ENCODE measurements at regions not wholly inside any gene's neighbourhood (a gene's known extent, or its start where the extent isn't known, plus 50 kb on each side); places are given as distances from the start of the nearest gene placed in this dataset.

DNA sequence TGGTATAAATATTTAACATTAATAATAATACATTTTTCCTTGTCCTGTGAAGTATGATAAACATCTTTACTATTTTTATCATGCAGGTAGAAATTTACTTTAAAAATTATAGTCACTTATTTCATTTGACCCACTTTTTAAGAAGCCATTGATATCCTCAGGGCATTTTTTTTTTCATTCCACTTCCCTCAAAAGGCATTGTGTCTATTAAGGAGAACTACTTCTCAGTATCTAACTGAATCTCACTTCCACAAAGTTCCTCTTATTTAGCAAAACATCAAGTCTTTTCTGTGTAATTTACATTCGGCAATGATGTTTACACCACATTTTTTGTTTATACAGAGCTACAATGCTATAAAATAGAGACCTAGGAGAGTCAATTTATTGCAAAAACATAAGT, 388.2 kb upstream of the AKR1E2 start:
- no peak overlapping the region for H3K4me3 Mint-ChIP-seq
- H3K27me3 Mint-ChIP-seq (ENCODE audit: low read depth), result no peaks in the 10 kb centered on the region
- H3K23me2 ChIP-seq (ENCODE audit: insufficient read length, low read depth, low read length, poor library complexity, severe bottlenecking), result no peaks in the 10 kb centered on the region
- no peak overlapping the region for H3K14ac ChIP-seq (ENCODE audit: insufficient read depth, low read length)
- no peak overlapping the region for H4K91ac ChIP-seq (ENCODE audit: insufficient read length, low read depth, low read length)
- no peak overlapping the region for H3K56ac ChIP-seq (ENCODE audit: insufficient read length, low read depth, low read length)
- no peak overlapping the region for H3K4me2 ChIP-seq (ENCODE audit: insufficient read depth, insufficient read length, low read length)
- no peaks in the 10 kb centered on the region for H3K4me1 ChIP-seq (ENCODE audit: insufficient read depth, low read length)
- no peaks in the 10 kb centered on the region for H3K79me1 ChIP-seq (ENCODE audit: insufficient read depth, low read depth, low read length, poor library complexity, severe bottlenecking)
- no peak overlapping the region for H3K27ac ChIP-seq (ENCODE audit: insufficient read length, low read depth, low read length)
- no peak overlapping the region for H2BK120ac ChIP-seq (ENCODE audit: low read depth, low read length, poor library complexity, severe bottlenecking)
- H3K18ac ChIP-seq (ENCODE audit: insufficient read length, low read depth, low read length), result no peak overlapping the region
- H2BK20ac ChIP-seq (ENCODE audit: low read depth, low read length, poor library complexity, severe bottlenecking), result no peak overlapping the region
- no peaks in the 10 kb centered on the region for H3K9me3 ChIP-seq (ENCODE audit: control insufficient read depth, low read depth, low read length)
- no peak overlapping the region for H4K5ac ChIP-seq (ENCODE audit: insufficient read length, low read depth, low read length)
- no peak overlapping the region for H2AK5ac ChIP-seq (ENCODE audit: insufficient read length, low read length)
- H3K4me1 Mint-ChIP-seq, result no peaks in the 10 kb centered on the region
- no peak overlapping the region for H3K27ac Mint-ChIP-seq
- no peak overlapping the region for H2BK5ac ChIP-seq (ENCODE audit: insufficient read length, low read length)
- DNase-seq, result no peak
- no peak overlapping the region for H2AFZ ChIP-seq (ENCODE audit: low read length)
- no peak overlapping the region for H3K23ac ChIP-seq (ENCODE audit: insufficient read length, low read depth, low read length)
- H3K4ac ChIP-seq (ENCODE audit: low read depth, low read length), result no peak overlapping the region
- H4K20me1 ChIP-seq (ENCODE audit: control insufficient read depth, insufficient read depth, insufficient read length), result no peaks in the 10 kb centered on the region
- TF ChIP-seq, protein P1, sequence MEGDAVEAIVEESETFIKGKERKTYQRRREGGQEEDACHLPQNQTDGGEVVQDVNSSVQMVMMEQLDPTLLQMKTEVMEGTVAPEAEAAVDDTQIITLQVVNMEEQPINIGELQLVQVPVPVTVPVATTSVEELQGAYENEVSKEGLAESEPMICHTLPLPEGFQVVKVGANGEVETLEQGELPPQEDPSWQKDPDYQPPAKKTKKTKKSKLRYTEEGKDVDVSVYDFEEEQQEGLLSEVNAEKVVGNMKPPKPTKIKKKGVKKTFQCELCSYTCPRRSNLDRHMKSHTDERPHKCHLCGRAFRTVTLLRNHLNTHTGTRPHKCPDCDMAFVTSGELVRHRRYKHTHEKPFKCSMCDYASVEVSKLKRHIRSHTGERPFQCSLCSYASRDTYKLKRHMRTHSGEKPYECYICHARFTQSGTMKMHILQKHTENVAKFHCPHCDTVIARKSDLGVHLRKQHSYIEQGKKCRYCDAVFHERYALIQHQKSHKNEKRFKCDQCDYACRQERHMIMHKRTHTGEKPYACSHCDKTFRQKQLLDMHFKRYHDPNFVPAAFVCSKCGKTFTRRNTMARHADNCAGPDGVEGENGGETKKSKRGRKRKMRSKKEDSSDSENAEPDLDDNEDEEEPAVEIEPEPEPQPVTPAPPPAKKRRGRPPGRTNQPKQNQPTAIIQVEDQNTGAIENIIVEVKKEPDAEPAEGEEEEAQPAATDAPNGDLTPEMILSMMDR (conservative IDR thresholded peaks at IDR 0.05), result no peak
- no peaks in the 10 kb centered on the region for H3K27me3 ChIP-seq (ENCODE audit: insufficient read depth, low read length)
- peaks cover 0 to 5% of the 10 kb centered on the region in 2 experiments; a peak in 1 of 5 replicates for H3K9me3 Mint-ChIP-seq
- H3K9ac ChIP-seq (ENCODE audit: extremely low read depth, insufficient read length, low read length), result no peak overlapping the region
- H2BK15ac ChIP-seq (ENCODE audit: low read depth, low read length), result no peak overlapping the region
- H4K8ac ChIP-seq (replicated peaks; ENCODE audit: insufficient read length, low read depth, low read length), result no peak overlapping the region
- H3K36me3 Mint-ChIP-seq (ENCODE audit: insufficient read depth in 1 of 3, low read depth in 3 of 3), result no peaks in the 10 kb centered on the region
- no CpG with 5 or more reads among the region's 1 CpG for WGBS (ENCODE audit: extremely low coverage, insufficient read length, low lambda C conversion rate)
- no peaks in the 10 kb centered on the region for H3K79me2 ChIP-seq (ENCODE audit: insufficient read depth, low read length)
- H3T11ph ChIP-seq (ENCODE audit: low read length), result no peak overlapping the region
- H2BK12ac ChIP-seq (ENCODE audit: insufficient read length, low read depth, low read length), result no peak overlapping the region
